GOT3 (cell line): ENCODE measurements at regions not wholly inside any gene's neighbourhood (a gene's known extent, or its start where the extent isn't known, plus 50 kb on each side); places are given as distances from the start of the nearest gene placed in this dataset.

ENCODE experiments used
- DNase-seq: peaks from one replicate; lab custom pipeline; 2025; ENCODE audit warnings: mixed read lengths; lab: John Stamatoyannopoulos, UW

DNA sequence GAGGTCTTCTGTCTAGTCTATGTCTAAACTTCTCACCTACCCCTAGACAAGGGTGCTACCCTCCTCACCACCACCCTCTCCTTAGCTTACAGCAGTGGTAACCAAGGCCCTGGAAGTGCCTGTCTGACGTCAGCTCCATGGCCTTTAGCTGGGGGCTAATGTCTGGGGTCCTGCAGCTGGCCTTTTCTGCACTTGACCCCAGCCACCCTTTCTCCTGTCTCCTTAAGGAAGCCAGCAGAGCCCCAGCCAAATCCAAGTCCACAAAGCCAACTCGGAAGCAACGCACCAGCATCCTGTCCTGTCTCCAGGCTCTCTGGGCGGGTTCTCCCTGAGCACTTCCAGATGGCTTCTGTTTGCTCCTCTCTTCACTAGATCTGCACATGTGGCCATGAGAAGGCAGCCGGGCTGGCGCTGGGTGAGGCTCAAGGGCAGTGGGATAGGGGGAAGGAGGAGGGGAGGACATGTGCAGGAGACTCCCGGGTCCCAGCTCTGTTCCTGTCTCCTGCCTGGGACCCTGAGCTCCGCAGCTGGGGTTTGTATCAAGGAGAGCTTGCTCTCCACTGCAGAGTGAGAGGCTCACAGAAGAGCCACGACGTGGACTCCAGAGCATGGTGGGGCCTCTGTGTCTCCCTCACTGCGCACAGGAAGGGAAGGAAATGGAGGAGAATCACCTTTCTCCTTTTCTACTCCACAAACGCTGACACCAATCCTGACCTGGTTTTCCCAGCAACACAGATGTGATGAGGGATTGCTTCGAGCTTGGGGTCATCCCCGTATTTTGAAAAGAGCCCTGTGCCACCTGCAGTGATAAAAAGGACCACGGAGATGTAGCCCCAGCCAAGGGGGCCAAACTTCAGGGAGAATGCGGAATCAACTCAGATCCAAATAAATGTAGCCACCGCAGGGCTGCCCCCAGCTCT lies 204.2 kb downstream of the USP12 start:
- no peak for DNase-seq

GRCh38 chr13:26966701-26967080 lies 204.9 kb downstream of the USP12 start:
- DNase-seq: no peak

DNA sequence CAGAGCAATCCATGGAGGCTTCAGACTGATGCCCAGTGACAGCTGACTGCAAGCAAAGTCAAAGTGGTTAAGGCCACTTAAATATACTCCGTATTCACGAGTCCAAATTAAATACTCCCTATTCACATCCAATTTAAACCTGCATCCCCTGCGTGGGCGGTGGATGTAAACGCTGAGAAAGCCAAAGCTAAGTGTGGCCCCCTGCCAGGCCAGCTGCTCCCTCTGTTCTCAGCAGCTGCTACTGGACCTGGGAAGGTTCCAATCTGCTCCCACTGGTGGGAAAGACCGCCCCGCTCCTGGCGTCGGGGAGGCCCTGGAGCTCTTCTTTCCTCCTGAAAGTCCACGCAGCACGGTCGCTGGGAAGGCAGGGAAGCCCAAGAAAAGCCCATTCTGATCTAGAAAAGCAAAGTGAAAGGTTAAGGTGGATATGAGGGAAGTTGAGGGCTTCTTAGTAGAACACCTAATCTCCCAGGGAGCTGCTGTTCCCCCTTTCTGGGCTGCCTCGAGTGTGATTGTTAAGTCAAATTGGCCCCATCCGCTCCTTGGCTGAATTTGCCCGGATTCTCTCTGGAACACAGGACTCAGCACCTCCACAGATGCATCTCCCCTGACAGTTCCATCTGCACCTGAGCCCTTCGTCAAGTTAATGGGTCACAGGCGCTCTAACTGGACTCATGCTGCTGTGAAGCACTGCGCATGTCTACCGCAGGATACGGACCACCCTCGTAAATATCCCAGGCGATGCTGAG lies 205.5 kb downstream of the USP12 start:
- no peak for DNase-seq

DNA sequence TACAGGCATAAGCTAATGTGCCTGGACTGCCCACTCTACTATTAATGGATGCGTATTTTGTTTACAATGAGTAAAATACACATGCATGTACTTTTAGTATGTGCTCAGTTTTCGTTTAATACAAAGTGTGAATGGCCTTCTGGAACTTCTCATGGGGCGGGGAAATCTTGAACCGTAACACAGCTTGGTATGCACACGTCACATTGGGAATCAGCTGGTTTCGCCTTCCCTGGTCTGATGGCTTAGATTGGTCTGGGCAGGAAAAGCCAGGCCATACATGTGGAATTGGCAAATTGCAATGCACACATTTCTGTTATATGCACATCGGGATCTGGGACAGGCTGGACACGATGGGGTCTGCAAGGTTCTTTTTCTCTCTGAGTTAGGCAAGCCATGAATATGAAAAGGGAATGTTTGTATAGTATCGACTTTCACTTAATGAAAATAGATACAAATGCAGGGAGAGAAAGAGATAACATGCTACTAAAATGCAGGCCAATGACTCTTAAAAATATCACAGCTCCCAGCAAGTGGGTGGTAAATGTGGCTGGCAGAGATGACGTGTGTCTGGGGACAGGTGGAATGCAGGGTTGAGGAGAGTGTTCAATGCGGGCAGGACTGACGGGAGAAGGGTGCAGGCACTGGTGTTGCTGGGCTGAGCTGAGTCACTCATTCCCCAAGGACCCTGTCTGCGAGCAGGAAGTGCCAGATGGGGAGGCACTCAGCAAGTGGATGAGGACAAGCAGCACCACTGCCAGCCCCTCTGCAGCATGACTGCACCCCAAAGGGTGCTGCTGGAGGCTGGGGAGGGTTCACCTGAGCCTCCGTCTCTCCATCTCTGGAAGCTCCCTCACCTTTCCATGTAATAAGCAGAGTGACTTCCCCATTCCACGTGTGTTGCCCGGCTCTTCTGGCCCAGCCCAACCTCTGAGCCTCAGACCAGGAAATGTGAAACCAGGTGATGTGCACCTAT lies 204.0 kb upstream of the GPR12 start:
- no peak for DNase-seq

GRCh38 chr13:26962671-26963070 lies 202.1 kb upstream of the GPR12 start:
- DNase-seq: no peak

- DNase-seq: no peak
Observed at GRCh38 chr13:26961890-26962615, 201.5 kb upstream of the GPR12 start.

DNA sequence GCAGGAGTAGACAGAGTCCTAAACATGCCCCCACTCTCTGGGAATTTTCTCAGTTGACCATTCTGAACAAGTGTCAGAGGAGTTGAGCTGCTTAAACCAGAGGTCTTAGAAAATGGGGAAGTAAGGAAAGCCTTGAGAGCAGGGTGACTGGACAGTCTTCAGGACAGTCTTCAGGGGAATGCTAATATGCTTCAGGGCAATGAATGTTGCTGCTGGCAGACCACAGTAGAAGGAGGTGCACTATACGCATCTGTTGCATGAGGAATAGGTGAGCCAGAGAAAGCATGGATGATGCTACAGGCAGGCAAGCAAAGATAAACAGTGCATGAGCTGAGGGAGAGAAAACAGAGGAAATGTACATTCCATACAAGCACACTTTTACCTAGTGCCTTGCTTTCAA lies 196.6 kb upstream of the GPR12 start:
- no peak for DNase-seq

- DNase-seq: no peak
Observed at GRCh38 chr13:26956522-26957142, 196.0 kb upstream of the GPR12 start.

- DNase-seq: no peak
Observed at GRCh38 chr13:26954976-26955375, 194.4 kb upstream of the GPR12 start.

DNA sequence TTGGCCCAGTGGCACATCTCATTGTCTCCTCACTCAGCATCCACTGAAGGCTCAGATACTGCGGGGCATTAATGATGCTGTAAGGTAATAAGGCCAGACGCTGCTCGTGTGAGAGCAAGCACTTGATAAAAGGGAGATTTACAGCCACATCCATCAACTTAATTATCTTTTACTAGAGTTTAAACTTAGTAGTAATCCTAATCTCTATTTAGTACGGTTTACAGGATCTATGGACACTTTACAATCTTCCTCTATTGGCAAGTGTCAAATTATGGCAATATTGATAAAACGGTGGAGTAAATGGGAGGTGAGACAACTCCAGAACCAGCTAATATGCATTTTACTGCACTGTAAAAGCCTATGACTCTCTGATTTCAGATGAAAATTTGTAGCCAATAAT lies 192.7 kb upstream of the GPR12 start:
- no peak for DNase-seq

- no peak for DNase-seq
Observed at GRCh38 chr13:26952551-26953143, 192.1 kb upstream of the GPR12 start.

- DNase-seq: no peak
Observed at GRCh38 chr13:26951581-26952177, 191.1 kb upstream of the GPR12 start.

DNA sequence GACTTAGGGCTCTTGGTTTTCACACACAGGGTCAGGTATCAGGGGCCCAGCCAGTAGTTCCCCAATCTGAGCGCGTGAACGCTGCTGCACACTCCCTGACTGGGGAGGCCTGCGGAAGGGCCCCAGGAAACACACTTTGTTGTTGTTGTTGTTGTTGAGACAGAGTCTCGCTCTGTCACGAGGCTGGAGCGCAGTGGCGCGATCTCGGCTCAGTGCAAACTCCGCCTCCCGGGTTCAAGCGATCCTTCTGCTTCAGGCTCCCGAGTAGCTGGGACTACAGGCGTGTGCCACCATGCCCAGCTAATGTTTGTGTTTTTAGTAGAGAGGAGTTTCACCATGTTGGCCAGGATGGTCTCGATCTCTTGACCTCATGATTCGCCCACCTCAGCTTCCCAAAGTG lies 190.4 kb upstream of the GPR12 start:
- DNase-seq: no peak

- DNase-seq: no peak
Observed at GRCh38 chr13:26950546-26950945, 190.0 kb upstream of the GPR12 start.

GRCh38 chr13:26949701-26950502 lies 189.3 kb upstream of the GPR12 start:
- no peak for DNase-seq

GRCh38 chr13:26948353-26948752 lies 187.8 kb upstream of the GPR12 start:
- DNase-seq: no peak

DNA sequence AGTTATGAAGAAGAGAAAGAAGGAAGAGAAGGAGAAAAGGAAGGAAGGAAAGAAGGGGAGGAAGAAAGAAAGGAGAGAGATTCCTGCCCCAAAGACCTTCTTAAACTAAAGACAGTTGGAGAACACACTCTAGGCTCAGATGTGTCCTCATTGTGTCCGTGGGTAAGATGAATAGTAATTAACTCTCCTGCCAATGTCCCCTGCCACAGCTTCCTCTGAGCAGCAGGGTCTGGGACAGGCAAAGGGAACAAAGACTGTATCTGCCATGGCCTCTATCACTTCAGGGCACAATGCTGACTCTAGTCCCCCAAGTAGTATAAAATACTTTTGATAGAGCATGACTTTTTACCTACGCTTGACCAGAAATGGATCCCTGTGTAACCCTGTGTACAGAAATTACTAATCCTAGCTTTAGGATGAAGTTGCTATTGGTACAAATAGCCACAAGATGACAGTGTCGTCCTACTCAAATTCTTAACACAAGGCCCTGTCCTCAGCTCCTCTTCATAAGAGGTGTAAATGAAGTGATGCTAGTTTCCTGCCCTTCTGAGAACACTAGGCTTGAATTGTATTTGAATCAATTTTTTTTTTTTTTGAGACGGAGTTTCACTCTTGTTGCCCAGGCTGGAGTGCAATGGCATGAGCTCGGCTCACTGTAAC lies 186.2 kb upstream of the GPR12 start:
- no peak for DNase-seq

GRCh38 chr13:26943748-26944147 lies 183.2 kb upstream of the GPR12 start:
- DNase-seq: no peak

DNA sequence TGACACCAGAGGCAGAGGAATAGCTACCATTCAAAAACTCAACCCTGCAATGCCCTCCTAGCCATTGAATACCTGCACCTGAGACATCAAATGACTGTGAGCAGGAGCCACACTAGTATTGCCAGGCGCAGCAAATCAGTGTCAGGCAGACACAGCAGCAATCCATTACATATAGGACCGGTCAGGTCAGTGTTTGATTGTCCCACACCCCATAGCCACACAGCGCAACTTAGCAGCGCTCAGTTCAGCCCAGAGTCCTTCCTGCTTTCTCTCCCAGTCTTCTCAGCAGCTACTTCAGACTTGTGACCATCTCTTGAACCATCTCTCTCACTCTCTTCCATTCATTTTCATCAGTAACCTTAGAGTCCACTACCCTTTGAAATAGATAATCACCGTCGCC lies 181.6 kb upstream of the GPR12 start:
- no peak for DNase-seq
